OCI-LY7 (cell line): ENCODE measurements at regions not wholly inside any gene's neighbourhood (a gene's known extent, or its start where the extent isn't known, plus 50 kb on each side); places are given as distances from the start of the nearest gene placed in this dataset.

Experiments
- BruUV-seq: library from RNA; stranded (reverse); fragments of 400-500 nt; replicated peaks from 2 replicates; lab custom pipeline; 2021; lab: Mats Ljungman, UMichigan
- CTCF ChIA-PET: fragments of 300-600 bp; sonication (Branson Sonifier 250); formaldehyde crosslinking; loops from one replicate; lab custom pipeline; 2022; ENCODE audit warnings: antibody characterized with exemption; ENCODE audit not compliant: unreplicated experiment; lab: Charles Lee
- POLR2A ChIA-PET: fragments of 300-600 bp; sonication (Branson Sonifier 250); formaldehyde crosslinking; loops from one replicate; lab custom pipeline; 2022; ENCODE audit warnings: antibody characterized with exemption; lab: Charles Lee
- DNase-seq: peaks from one replicate; pipeline ENCODE4 v3.0.0-alpha.2; 2015; ENCODE audit warnings: low spot score
- H2AFZ ChIP-seq: fragments of 200-600 bp; sonication (generic), shearing (Covaris generic); 2 replicates; pipeline ENCODE4 v1.6.1; 2014; ENCODE audit warnings: mild to moderate bottlenecking, antibody characterized with exemption, low read length, moderate library complexity
- H3K27ac ChIP-seq: fragments of 200-600 bp; sonication (generic); 2 replicates; pipeline ENCODE4 v1.5.1; 2014; ENCODE audit warnings: mixed run types, low read depth, mild to moderate bottlenecking, moderate library complexity, low read length, inconsistent platforms; ENCODE audit not compliant: poor library complexity, severe bottlenecking
- H3K36me3 ChIP-seq: fragments of 200-600 bp; sonication (generic); 2 replicates; pipeline ENCODE4 v1.6.1; 2014; ENCODE audit warnings: mild to moderate bottlenecking, antibody characterized with exemption, low read length, moderate library complexity, mixed read lengths; ENCODE audit not compliant: insufficient read depth
- H3K4me1 ChIP-seq: fragments of 200-600 bp; sonication (generic); 2 replicates; pipeline ENCODE4 v1.5.1; 2014; ENCODE audit warnings: mild to moderate bottlenecking, low read length; ENCODE audit not compliant: insufficient read depth, poor library complexity, severe bottlenecking
- H3K4me2 ChIP-seq: fragments of 200-600 bp; sonication (generic); 2 replicates; pipeline ENCODE4 v1.6.1; 2014; ENCODE audit warnings: mild to moderate bottlenecking, low read length
- H3K4me3 ChIP-seq: fragments of 200-600 bp; sonication (generic); 2 replicates; pipeline ENCODE4 v1.5.1; 2014; ENCODE audit warnings: mild to moderate bottlenecking, low read depth, low read length; ENCODE audit not compliant: poor library complexity, severe bottlenecking
- H3K79me2 ChIP-seq: fragments of 200-600 bp; sonication (generic); 2 replicates; pipeline ENCODE4 v1.6.1; 2016; ENCODE audit warnings: low read depth, mild to moderate bottlenecking, low read length, moderate library complexity, mixed read lengths; ENCODE audit not compliant: insufficient read depth
- H3K9me2 ChIP-seq: fragments of 200-600 bp; sonication (generic); 2 replicates; pipeline ENCODE4 v1.6.1; 2016; ENCODE audit warnings: mild to moderate bottlenecking, low read length, mixed read lengths; ENCODE audit not compliant: insufficient read depth
- H3K9me3 ChIP-seq: fragments of 200-600 bp; sonication (generic); 2 replicates; pipeline ENCODE4 v1.6.1; 2014; ENCODE audit warnings: mild to moderate bottlenecking, mixed run types, low read length, mixed read lengths
- H4K20me1 ChIP-seq: fragments of 200-600 bp; sonication (generic); 2 replicates; pipeline ENCODE4 v1.6.1; 2014; ENCODE audit warnings: mild to moderate bottlenecking, antibody characterized with exemption, low read length, moderate library complexity, mixed read lengths; ENCODE audit not compliant: insufficient read depth
- CTCF ChIP-seq: fragments of 200-600 bp; sonication (generic); conservative IDR thresholded peaks from 2 replicates; pipeline ENCODE4 v1.5.1; 2014; ENCODE audit warnings: mild to moderate bottlenecking, antibody characterized with exemption, low read length, moderate library complexity, mixed read lengths
- EZH2phosphoT487 ChIP-seq: fragments of 200-600 bp; sonication (generic); IDR thresholded peaks from 2 replicates; pipeline ENCODE4 v1.6.1; 2018; ENCODE audit warnings: low read depth, borderline replicate concordance, mild to moderate bottlenecking, mixed run types, antibody characterized with exemption, low read length, moderate library complexity, mixed read lengths
- intact Hi-C: fragments of 100-400 bp; cut with micrococcal nuclease; formaldehyde crosslinking; loops from one replicate; pipeline ENCODE4 v1.10.0; 2022; ENCODE audit not compliant: unreplicated experiment

GRCh38 chr12:24387381-24387780 lies 437.9 kb upstream of the SOX5 start:
- no peaks in the 10 kb centered on the region for H3K79me2 ChIP-seq
- no peaks in the 10 kb centered on the region for H3K9me3 ChIP-seq
- H3K36me3 ChIP-seq, result no peaks in the 10 kb centered on the region
- H3K4me3 ChIP-seq, result no peak overlapping the region
- no TSS peak for BruUV-seq
- no peak overlapping the region for H2AFZ ChIP-seq
- H4K20me1 ChIP-seq, result no peaks in the 10 kb centered on the region
- ChIA-PET CTCF (no interaction called here), POLR2A (interaction anchor here (1.2 kb wide), 1 partner anchor 12 kb away, joined by 3 read pairs; no protein-coding TSS in a partner anchor)
- H3K4me2 ChIP-seq, result no peak overlapping the region
- intact Hi-C loops, result no loop called here
- H3K9me2 ChIP-seq, result no peaks in the 10 kb centered on the region
- H3K27ac ChIP-seq, result no peak overlapping the region
- H3K4me1 ChIP-seq, result no peaks in the 10 kb centered on the region
- DNase-seq, result no peak
- no peak for TF ChIP-seq CTCF
- TF ChIP-seq EZH2phosphoT487, result no peak

- Histone ChIP-seq H3K36me3 (no peaks in the 10 kb centered on the region), H3K9me2 (no peaks in the 10 kb centered on the region), H3K4me1 (no peaks in the 10 kb centered on the region), H3K9me3 (no peaks in the 10 kb centered on the region), H3K4me2 (no peak overlapping the region), H3K4me3 (no peak overlapping the region), H2AFZ (no peak overlapping the region), H3K79me2 (no peaks in the 10 kb centered on the region), H4K20me1 (no peaks in the 10 kb centered on the region), H3K27ac (no peak overlapping the region)
- intact Hi-C loops, result no loop called here
- no TSS peak for BruUV-seq
- CTCF ChIA-PET, result no interaction called here
- POLR2A ChIA-PET, result interaction anchor here (1.2 kb wide), 1 partner anchor 11 kb away, joined by 3 read pairs; no protein-coding TSS in a partner anchor
- TF ChIP-seq CTCF (no peak), EZH2phosphoT487 (no peak)
- DNase-seq, result no peak
These were observed 437.4 kb upstream of the SOX5 start for GRCh38 chr12:24386836-24387235.

- Histone ChIP-seq H3K4me2 (no peak overlapping the region), H3K79me2 (no peaks in the 10 kb centered on the region), H2AFZ (no peak overlapping the region), H3K9me3 (no peaks in the 10 kb centered on the region), H3K4me3 (no peak overlapping the region), H3K4me1 (no peaks in the 10 kb centered on the region), H3K9me2 (no peaks in the 10 kb centered on the region), H3K36me3 (no peaks in the 10 kb centered on the region), H4K20me1 (no peaks in the 10 kb centered on the region), H3K27ac (no peak overlapping the region)
- no peak for DNase-seq
- BruUV-seq, result no TSS peak
- POLR2A ChIA-PET, result no interaction called here
- CTCF ChIA-PET, result no interaction called here
- TF ChIP-seq CTCF (no peak), EZH2phosphoT487 (no peak)
- intact Hi-C loops, result no loop called here
These were observed 432.3 kb upstream of the SOX5 start for GRCh38 chr12:24381790-24382189.
